Uterus (tissue), 2 donors: ENCODE measurements at regions not wholly inside any gene's neighbourhood (a gene's known extent, or its start where the extent isn't known, plus 50 kb on each side); places are given as distances from the start of the nearest gene placed in this dataset.
"Not testable (repeated sequence)": the region's sequence is repeated elsewhere in the genome, so short reads cannot be mapped to it uniquely, and the experiment has no call there.

Experiments
- POLR2A ChIP-seq, 2 donors: fragments of 450-650 bp; IDR thresholded peaks; one replicate each; pipeline ENCODE4 v1.6.1; 2016; ENCODE audit warnings: antibody characterized with exemption in 2 of 2, mild to moderate bottlenecking in 1 of 2, moderate library complexity in 1 of 2
- TF ChIP-seq, protein P1 (sequence below), 4 experiments: fragments of 200-600 bp in 2 of 4; fragments of 450-650 bp in 2 of 4; sonication (generic) in 2 of 4; IDR thresholded peaks; one replicate each; pipeline ENCODE4 v1.5.1; 2016 to 2019; ENCODE audit warnings: antibody characterized with exemption in 4 of 4, mild to moderate bottlenecking in 2 of 4, moderate library complexity in 1 of 4

- TF ChIP-seq, protein P1, sequence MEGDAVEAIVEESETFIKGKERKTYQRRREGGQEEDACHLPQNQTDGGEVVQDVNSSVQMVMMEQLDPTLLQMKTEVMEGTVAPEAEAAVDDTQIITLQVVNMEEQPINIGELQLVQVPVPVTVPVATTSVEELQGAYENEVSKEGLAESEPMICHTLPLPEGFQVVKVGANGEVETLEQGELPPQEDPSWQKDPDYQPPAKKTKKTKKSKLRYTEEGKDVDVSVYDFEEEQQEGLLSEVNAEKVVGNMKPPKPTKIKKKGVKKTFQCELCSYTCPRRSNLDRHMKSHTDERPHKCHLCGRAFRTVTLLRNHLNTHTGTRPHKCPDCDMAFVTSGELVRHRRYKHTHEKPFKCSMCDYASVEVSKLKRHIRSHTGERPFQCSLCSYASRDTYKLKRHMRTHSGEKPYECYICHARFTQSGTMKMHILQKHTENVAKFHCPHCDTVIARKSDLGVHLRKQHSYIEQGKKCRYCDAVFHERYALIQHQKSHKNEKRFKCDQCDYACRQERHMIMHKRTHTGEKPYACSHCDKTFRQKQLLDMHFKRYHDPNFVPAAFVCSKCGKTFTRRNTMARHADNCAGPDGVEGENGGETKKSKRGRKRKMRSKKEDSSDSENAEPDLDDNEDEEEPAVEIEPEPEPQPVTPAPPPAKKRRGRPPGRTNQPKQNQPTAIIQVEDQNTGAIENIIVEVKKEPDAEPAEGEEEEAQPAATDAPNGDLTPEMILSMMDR (IDR thresholded peaks at IDR 0.05) = peak in 1 of 4 experiments; percentile 13
- not testable (repeated sequence) for TF ChIP-seq POLR2A (IDR thresholded peaks at IDR 0.05)
These were observed 230.6 kb downstream of the LIPI start for GRCh38 chr21:13980115-13980662.
